Immature natural killer cell (primary cell): ENCODE measurements at regions not wholly inside any gene's neighbourhood (a gene's known extent, or its start where the extent isn't known, plus 50 kb on each side); places are given as distances from the start of the nearest gene placed in this dataset.

Source experiments
- DNase-seq, 3 donors: peaks; one replicate each; pipeline ENCODE4 v3.0.0; 2022; ENCODE audit warnings: mixed read lengths in 1 of 3
- H3K27ac Mint-ChIP-seq, 6 donors: one replicate each; pipeline ENCODE4 v1.8.0; 2020; ENCODE audit warnings: mixed read lengths in 6 of 6, mild to moderate bottlenecking in 5 of 6, inconsistent platforms in 4 of 6, moderate library complexity in 3 of 6
- H3K27me3 Mint-ChIP-seq, 3 donors: one replicate each; pipeline ENCODE4 v1.8.0; 2020 to 2021; ENCODE audit warnings: low read depth in 3 of 3, mild to moderate bottlenecking in 3 of 3, mixed read lengths in 3 of 3, moderate library complexity in 3 of 3, inconsistent platforms in 1 of 3
- H3K36me3 Mint-ChIP-seq, 3 donors: one replicate each; pipeline ENCODE4 v1.8.0; 2020; ENCODE audit warnings: mixed read lengths in 3 of 3, inconsistent platforms in 2 of 3, mild to moderate bottlenecking in 2 of 3
- H3K4me1 Mint-ChIP-seq, 2 donors: one replicate each; pipeline ENCODE4 v1.8.0; 2020; ENCODE audit warnings: inconsistent platforms in 2 of 2, mild to moderate bottlenecking in 2 of 2, mixed read lengths in 2 of 2, moderate library complexity in 1 of 2
- H3K4me3 Mint-ChIP-seq, 5 donors: one replicate each; pipeline ENCODE4 v1.8.0; 2020; ENCODE audit warnings: mild to moderate bottlenecking in 5 of 5, mixed read lengths in 5 of 5, inconsistent platforms in 3 of 5, moderate library complexity in 3 of 5
- H3K9me3 Mint-ChIP-seq, 6 donors: one replicate each; pipeline ENCODE4 v1.8.0; 2020; ENCODE audit warnings: mild to moderate bottlenecking in 6 of 6, mixed read lengths in 6 of 6, inconsistent platforms in 4 of 6, moderate library complexity in 3 of 6

DNA sequence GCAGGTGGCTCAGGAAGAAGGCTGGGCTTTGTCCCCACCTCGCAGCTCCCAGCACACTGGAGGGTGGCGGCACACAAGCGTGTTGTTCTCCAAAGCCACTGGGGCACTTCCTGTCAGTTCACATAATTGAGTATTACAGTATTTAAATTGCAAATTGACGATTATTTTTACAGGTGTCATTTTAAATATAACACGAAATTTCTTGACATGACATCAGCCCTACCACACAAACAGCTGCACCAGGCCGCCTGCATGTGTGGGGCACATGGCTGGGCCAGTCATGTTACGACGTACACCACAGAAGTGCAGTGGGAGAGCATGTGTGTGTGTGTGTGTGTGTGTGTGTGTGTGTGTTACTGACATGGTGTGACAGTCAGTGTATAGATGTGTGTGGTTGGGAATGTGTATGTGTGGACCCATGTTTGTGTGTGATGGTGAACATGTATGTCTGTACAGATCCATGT, 155.6 kb downstream of the TTC32 start:
- Mint-ChIP-seq H3K27ac (no peak overlapping the region), H3K4me3 (no peak overlapping the region), H3K4me1 (no peaks in the 10 kb centered on the region)

DNA sequence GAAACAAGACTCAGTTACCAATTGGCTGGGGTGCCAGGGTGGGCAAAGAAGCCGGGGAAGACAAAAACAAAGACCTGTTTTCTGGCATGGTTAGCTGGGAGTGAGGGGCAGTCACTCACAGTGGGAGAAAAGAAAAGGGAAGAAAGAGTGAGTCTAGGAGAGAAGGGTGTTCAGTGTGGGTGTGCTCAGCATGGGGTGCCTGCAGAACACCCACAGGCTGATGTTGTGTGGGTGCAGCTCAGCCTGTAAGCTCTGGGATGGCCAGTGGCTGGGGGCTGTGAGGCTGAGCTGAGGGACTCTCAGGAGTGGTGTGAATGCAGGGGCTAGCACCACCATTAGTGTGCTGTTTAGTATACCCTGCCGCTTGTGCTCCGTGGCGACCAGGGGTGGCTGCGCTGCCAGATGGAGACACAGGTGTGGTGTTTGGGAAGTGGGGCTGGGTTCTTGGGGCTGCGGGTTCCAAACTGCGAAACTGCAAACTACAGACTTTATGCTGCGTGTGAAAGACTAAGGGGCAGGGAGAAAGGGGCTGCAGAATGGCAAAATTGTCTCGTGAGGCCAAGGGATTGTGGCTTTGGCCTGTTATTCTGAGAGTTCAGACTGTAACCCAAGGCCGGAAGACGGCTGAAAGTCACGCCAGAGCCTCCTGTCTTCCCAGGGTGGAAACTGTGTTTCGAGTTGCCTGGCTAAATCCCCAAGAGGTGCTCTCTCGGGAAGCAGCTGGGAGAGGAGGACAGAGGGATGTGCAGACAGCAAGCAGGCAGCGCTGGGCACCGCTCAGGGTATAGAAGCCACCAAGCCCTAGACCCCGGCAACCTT, 156.3 kb downstream of the TTC32 start:
- no peak for DNase-seq
- no peaks in the 10 kb centered on the region for H3K36me3 Mint-ChIP-seq
- no peak overlapping the region for H3K27ac Mint-ChIP-seq

More for the DNA sequence above, 155.6 kb downstream of the TTC32 start:
- Mint-ChIP-seq H3K9me3 (no peaks in the 10 kb centered on the region), H3K27me3 (peaks cover 2 to 10% (median 4%) of the 10 kb centered on the region in 3 donors), H3K36me3 (no peaks in the 10 kb centered on the region)
- no peak for DNase-seq

DNA sequence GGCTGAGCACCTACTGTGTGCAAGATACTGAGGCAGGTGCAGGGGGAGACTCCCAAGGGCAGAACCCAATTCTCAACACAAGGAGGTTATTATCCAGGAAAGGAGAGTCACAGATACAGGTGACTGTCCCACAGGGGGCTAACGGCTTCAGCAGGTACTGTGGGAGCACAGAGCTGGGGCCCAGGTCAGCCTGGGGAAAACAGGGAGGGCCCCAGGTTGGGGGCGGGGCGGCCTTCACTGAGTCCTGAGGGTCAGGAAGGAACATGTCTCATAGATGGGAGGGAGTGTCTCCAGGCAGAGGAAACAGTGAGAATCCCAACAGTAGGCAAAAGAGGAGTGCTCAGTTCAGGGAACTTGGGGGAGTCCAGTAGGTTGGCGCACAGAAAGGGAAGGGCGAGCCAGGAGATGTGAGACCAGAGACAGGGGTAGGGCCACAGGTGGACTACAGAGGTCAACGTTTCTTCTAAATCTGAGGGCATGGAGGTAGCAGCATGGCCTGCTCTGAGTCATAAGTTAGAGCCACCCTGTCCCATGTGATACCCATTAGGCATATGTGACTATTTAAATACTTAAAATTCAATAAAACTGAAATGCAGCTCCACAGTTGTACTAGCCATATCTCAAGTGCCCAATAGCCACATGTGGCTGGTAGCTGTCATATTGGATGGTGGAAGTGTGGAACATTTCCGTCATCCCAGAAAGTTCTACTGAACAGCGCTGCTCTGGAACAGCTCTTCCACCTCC, 157.2 kb downstream of the TTC32 start:
- Mint-ChIP-seq H3K9me3 (no peaks in the 10 kb centered on the region), H3K27ac (no peak overlapping the region), H3K4me3 (no peak overlapping the region), H3K4me1 (no peaks in the 10 kb centered on the region), H3K36me3 (no peaks in the 10 kb centered on the region), H3K27me3 (peaks cover 0 to 9% (median 0%) of the 10 kb centered on the region in 3 donors)
- no peak for DNase-seq

More for the DNA sequence above, 156.3 kb downstream of the TTC32 start:
- Mint-ChIP-seq H3K4me3 (no peak overlapping the region), H3K9me3 (no peaks in the 10 kb centered on the region), H3K27me3 (peaks cover 2 to 9% (median 4%) of the 10 kb centered on the region in 3 donors), H3K4me1 (no peaks in the 10 kb centered on the region)

DNA sequence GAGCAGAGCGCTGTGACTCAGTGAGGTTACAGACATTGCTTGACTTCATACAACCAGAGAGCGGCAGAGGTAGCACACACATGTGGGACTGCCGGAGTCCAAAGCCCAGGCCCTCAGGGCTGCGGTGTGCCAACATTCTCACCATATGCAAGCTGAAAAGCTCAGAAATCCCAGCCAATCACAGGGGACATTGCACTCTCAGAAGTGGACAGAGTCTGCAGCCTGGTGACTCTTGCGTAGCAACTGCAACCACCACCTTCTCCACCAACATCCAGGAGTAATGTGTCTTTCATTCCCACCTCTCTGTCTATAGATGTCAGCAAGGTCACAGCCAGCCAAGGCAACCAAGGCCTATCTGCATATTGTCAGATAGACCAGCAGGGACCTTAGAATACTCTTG, 158.1 kb downstream of the TTC32 start:
- Mint-ChIP-seq H3K27ac (peak overlapping the region in 1 of 6 donors; percentile 35), H3K4me1 (no peaks in the 10 kb centered on the region), H3K36me3 (no peaks in the 10 kb centered on the region), H3K9me3 (no peaks in the 10 kb centered on the region), H3K27me3 (peaks cover 0 to 9% (median 0%) of the 10 kb centered on the region in 3 donors), H3K4me3 (no peak overlapping the region)
- DNase-seq = no peak

DNA sequence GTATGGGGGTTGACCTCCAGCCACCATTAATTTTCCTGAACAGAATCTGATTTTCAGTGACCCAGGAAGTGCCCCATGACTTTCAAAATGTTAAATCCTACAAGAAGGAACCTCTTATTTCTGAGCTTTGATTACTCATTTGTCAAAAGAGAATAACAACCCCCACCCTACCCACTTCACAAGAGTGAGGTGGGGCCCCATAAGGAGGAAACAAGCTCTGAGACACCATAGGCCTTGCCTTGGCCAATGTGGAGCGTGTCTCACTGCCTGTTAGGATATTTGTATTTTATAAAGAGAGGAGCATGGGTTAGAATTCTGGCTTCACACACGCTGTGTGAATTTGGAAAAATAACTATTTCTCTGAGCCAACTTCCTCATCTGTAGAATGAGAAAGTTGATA, 158.9 kb downstream of the TTC32 start:
- H3K4me3 Mint-ChIP-seq = no peak overlapping the region
- peaks cover 0 to 7% (median 0%) of the 10 kb centered on the region in 3 donors for H3K27me3 Mint-ChIP-seq
- H3K36me3 Mint-ChIP-seq = no peaks in the 10 kb centered on the region
- no peak for DNase-seq
- no peaks in the 10 kb centered on the region for H3K9me3 Mint-ChIP-seq
- no peak overlapping the region for H3K27ac Mint-ChIP-seq
- H3K4me1 Mint-ChIP-seq = no peaks in the 10 kb centered on the region

DNA sequence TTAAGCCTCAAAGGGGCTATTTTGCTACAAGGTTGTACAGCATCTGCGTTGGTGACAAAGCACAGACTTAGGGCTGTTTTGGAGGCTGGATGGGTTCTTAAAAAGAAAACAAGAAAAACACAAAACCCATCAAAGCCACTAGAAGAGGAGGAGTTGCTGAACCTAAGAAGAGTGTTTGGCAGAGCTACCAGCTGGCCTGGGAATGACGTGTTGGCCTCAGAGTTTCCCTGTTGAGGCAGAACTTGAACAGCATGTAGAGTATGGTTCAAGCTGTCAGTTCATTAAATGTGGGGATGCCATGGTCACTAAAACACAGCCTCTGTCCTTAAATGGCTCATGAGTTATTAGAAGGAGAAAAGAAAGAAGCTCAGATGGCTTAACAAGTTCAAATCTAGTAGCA, 162.5 kb downstream of the TTC32 start:
- Mint-ChIP-seq H3K27ac (no peak overlapping the region), H3K36me3 (no peaks in the 10 kb centered on the region)

DNA sequence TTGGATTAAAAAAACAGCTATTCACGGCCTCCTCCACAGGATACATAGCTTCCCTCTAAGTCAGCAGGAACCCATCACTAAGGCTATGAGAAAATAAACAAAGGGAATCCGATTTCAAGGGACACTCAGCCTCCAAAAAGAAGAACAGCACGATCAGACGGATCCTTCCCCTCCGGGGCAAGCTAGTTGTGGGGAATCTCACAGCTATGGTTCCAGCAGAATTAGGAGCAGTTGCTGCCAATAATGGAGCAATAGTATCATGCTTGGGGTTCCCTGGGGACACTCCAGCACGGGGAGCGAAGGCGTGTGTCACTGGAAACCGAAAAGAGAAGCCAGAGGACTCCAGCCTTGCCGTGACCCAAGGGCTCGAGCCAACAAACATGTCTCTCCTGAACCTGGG, 163.1 kb downstream of the TTC32 start:
- Mint-ChIP-seq H3K9me3 (peaks cover 0 to 2% (median 0%) of the 10 kb centered on the region in 6 donors), H3K4me3 (no peak overlapping the region), H3K27me3 (peaks cover 0 to 5% (median 0%) of the 10 kb centered on the region in 3 donors), H3K36me3 (no peaks in the 10 kb centered on the region), H3K4me1 (no peaks in the 10 kb centered on the region), H3K27ac (no peak overlapping the region)
- DNase-seq = no peak

More for the DNA sequence above, 162.5 kb downstream of the TTC32 start:
- DNase-seq = no peak
- Mint-ChIP-seq H3K4me3 (no peak overlapping the region), H3K4me1 (no peaks in the 10 kb centered on the region), H3K27me3 (peaks cover 0 to 5% (median 0%) of the 10 kb centered on the region in 3 donors), H3K9me3 (peaks cover 0 to 2% (median 0%) of the 10 kb centered on the region in 6 donors)

DNA sequence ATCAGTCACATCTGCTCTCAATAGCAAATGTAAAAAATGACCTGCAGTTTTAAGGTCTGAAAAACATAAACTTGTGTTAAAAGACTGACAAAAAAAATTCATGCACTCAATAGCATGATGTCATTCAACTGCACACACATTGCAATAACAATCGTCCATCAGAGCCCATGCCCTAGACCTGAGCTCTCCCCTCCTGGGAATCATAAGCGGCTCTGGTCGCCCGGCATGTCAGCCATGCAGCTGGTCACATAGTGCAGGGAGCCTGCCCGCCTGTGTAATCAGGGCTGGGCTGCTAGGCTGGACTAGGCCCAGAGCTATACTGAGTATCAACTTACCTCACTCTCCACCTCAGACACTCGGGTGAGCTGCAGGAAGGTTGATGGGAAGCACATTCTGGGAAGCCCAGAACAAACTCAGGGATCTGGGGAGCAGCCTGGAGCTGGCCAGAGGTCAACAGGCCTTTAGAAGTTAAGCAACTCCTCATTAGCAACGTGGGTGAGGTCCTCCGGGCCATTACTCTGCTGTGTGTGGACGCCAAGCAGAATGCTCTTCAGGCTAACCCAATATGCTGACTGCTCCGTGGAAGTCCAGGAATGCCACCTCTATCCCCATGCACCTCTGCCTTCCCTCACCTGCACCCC, 165.5 kb downstream of the TTC32 start:
- DNase-seq = no peak
- H3K4me3 Mint-ChIP-seq = no peak overlapping the region
- no peaks in the 10 kb centered on the region for H3K4me1 Mint-ChIP-seq
- H3K9me3 Mint-ChIP-seq = peaks cover 0 to 2% (median 0%) of the 10 kb centered on the region in 6 donors
- no peak overlapping the region for H3K27ac Mint-ChIP-seq
- peaks cover 0 to 3% (median 0%) of the 10 kb centered on the region in 3 donors for H3K27me3 Mint-ChIP-seq
- H3K36me3 Mint-ChIP-seq = no peaks in the 10 kb centered on the region

DNA sequence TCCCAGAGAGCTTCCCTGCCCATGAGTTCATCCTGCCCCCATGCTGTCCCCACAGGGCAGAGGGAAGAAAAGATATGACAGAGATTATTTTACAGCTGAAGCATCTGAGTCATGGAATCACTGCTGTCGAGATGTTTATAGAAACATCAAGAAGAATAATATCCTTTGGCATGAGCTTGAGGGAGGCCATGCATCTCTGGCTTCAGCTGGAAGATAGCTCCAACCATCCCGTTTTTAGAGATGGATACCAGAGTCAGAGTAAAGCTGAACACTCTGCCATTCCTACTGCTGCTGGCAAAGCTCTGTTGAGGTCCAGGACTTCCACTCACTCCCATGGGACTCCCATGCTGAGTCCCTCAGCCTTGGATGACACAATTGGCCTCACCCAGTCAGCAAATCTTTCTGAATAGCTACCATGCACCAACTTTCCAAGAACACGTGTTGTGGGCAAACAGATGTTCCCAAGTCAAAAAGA, 167.8 kb downstream of the TTC32 start:
- Mint-ChIP-seq H3K9me3 (peaks cover 0 to 4% (median 0%) of the 10 kb centered on the region in 6 donors), H3K36me3 (no peaks in the 10 kb centered on the region), H3K4me3 (no peak overlapping the region), H3K27ac (no peak overlapping the region), H3K27me3 (no peaks in the 10 kb centered on the region), H3K4me1 (no peaks in the 10 kb centered on the region)
- DNase-seq = no peak

DNA sequence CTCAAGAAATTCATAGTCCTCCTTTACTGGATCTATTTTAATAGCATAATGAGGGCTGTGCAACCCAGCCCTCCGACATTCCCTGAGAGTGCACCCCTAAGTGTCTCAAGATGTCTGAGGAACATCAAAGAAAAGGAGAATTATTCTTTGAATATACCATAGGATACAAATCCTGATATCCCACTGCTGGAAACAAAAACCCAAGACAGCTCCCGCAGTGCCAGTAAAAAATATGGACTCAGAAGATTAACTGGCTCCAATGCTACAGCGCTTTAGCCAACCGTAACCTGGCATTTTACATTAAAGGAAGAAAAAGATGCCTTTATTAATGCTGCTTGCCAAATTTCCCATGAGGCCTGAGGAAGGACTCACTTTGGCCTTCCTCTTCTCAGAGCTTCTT, 168.4 kb downstream of the TTC32 start:
- peaks cover 0 to 5% (median 0%) of the 10 kb centered on the region in 6 donors for H3K9me3 Mint-ChIP-seq
- H3K4me3 Mint-ChIP-seq = no peak overlapping the region
- no peaks in the 10 kb centered on the region for H3K4me1 Mint-ChIP-seq
- no peak overlapping the region for H3K27ac Mint-ChIP-seq
- no peak for DNase-seq
- H3K36me3 Mint-ChIP-seq = no peaks in the 10 kb centered on the region
- peaks cover 0 to 2% (median 0%) of the 10 kb centered on the region in 3 donors for H3K27me3 Mint-ChIP-seq

DNA sequence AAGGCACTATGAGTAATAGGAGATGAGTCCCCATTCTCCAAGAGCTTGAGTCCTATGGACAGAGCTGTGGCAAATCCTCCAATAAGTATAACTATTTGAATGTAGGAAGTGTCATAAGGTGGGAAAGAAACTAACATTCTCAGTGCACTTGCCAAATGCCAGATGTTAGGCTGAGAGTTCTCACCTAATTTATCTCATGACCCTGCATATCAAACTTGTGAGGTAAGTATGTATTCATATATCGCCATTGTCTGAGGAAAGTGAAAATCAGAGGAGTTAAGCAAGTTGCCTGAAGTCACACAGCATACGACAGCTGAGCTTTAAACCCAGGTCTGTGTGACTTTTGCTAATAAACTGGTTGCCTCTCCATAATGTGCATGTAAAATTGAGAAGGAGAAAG, 169.5 kb downstream of the TTC32 start:
- no peak for DNase-seq
- Mint-ChIP-seq H3K9me3 (peaks cover 0 to 5% (median 0%) of the 10 kb centered on the region in 6 donors), H3K4me1 (no peaks in the 10 kb centered on the region), H3K4me3 (no peak overlapping the region), H3K36me3 (no peaks in the 10 kb centered on the region), H3K27me3 (peaks cover 0 to 3% (median 0%) of the 10 kb centered on the region in 3 donors), H3K27ac (no peak overlapping the region)

DNA sequence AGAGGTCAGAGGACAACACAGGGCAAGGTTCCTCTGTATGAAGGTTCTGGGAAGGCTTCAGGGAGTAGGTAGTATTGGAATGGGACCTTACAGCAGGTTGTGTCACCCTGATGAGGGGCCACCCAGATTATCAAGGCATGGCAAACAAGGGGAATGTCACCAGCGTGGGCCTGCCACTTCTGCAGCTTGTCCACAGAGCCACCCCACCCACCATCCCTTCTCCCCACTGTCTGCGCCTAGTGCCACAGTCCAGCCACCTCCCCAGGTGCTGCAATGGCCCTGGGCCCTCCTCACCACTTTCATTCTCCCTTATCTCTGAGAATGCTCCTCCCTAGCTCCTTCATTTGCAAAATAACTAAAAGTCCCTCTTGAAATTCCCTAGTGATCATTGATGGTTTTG, 170.3 kb downstream of the TTC32 start:
- H3K27me3 Mint-ChIP-seq = peaks cover 0 to 3% (median 0%) of the 10 kb centered on the region in 3 donors
- peaks cover 0 to 5% (median 0%) of the 10 kb centered on the region in 6 donors for H3K9me3 Mint-ChIP-seq
- no peak overlapping the region for H3K4me3 Mint-ChIP-seq
- no peaks in the 10 kb centered on the region for H3K36me3 Mint-ChIP-seq
- no peak overlapping the region for H3K27ac Mint-ChIP-seq
- no peak for DNase-seq
- H3K4me1 Mint-ChIP-seq = no peaks in the 10 kb centered on the region

DNA sequence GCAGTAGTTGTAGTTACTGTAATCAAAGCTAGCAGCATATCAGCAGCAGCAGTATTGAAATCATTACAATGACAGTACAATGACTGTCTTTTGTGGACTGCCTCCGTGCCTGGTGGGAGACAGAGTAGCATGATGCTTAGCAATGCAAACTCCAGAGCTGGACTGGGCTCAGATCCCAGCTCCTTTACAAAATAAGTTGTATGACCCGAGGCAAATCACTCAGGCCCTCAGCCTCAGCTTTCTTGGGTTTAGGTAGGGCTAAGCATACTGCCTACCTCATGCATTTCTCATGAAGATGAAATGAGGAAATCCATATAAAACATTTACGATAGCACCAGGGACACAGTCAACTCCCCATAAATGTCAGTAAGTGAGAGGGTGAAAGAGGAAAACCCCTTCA, 170.7 kb downstream of the TTC32 start:
- Mint-ChIP-seq H3K9me3 (peaks cover 0 to 5% (median 0%) of the 10 kb centered on the region in 6 donors), H3K27ac (no peak overlapping the region), H3K36me3 (no peaks in the 10 kb centered on the region), H3K27me3 (peaks cover 0 to 3% (median 0%) of the 10 kb centered on the region in 3 donors), H3K4me1 (no peaks in the 10 kb centered on the region), H3K4me3 (no peak overlapping the region)
- DNase-seq = no peak
